Stimulated activated CD4-positive, alpha-beta T cell treated with anti-CD3 and anti-CD28 coated beads, Interleukin-12 subunit alpha, Interleukin-12 subunit beta, amount 100 ng/mL, for 24 hours (primary cell): ENCODE measurements at regions not wholly inside any gene's neighbourhood (a gene's known extent, or its start where the extent isn't known, plus 50 kb on each side); places are given as distances from the start of the nearest gene placed in this dataset.

Source experiments
- DNase-seq, 2 experiments: peaks; one replicate each; pipeline ENCODE4 v3.0.0-alpha.2; 2020; ENCODE audit warnings: low read depth in 2 of 2

DNA sequence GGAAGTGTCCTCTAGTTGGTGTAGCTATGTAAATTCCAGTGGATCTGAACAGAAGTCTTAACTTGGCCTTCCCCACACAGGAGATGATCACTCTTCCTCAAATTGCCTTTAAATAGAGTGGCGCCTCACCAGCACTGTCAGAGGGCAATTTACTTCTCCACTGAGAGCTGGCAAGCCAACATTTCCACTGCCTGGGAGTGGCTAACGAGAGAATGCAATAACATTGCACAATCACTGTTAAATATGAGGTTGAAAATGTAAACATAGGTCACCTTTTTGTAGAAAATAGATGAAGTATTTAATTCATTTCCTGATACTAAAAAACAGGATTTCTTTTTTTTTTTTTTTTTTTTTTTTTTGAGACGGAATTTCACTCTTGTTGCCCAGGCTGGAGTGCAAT is 55.4 kb upstream of the UBL3 start:
- no peak for DNase-seq

DNA sequence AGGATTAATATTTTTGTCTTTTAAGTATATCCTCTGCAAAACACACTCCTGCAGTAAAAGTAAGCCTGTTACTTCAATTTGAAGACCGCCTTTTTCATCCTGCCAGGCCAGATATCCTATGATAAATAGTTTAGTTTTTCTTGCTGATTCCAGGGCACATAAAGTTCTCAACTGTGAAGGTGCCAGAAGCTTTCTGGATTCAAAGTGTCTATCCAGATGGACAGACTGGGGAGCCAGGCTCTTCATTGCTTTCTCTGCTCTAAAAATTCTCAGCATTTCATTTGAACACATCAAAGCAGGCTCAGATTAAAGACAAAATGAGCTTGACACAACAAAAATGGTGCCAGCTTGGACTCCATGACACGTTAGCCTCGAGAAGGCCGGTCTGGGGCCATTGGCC is 53.6 kb upstream of the UBL3 start:
- no peak for DNase-seq

DNA sequence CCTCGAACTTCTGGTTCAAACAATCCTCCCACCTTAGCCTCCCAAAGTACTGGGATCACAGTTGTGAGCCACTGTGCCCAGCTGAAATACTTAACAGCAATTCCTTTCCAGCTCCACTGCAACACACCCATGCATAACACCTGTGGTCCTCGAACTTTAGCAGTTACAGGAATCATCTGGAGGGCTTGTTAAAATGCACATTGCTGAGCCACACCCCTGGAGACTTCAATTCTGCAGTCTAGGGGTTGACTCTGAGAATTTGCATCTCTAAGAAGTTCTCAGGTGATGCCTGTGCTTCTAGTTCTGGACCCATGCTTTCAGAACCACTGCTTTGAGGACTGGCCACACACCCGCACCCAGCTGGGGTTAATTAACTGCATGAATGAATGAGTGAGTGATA is 53.1 kb upstream of the UBL3 start:
- no peak for DNase-seq

DNA sequence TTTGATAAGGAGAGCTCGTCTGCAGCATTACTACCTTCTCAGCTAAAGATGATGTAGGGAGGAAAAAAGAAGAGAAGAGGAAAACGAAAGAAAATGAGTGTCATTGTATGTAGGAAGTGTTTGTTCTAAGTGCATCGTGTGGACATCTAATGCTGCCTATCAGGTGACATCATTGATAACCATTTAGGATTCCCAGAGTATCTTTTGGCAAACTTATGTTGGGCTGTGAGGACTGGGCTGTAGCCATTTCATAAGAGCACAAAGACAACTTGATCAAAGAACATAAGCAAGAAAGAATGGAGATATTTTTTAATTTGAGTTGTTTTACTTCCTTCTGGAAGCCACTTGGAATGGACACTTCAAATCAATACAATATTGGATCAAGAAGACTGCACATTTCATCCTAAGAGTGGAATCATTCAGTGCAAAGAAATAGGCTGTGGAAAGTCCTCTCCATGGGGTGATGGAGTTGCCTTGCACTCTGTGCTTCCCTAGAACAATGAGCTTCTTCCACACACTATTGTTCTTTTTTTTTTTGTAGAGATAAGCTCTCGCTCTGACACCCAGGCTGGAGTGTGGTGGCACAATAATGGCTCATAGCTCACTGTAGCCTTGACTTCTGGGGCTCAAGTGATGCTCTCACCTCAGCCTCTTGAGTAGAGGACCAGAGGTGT is 52.4 kb upstream of the UBL3 start:
- DNase-seq = no peak

DNA sequence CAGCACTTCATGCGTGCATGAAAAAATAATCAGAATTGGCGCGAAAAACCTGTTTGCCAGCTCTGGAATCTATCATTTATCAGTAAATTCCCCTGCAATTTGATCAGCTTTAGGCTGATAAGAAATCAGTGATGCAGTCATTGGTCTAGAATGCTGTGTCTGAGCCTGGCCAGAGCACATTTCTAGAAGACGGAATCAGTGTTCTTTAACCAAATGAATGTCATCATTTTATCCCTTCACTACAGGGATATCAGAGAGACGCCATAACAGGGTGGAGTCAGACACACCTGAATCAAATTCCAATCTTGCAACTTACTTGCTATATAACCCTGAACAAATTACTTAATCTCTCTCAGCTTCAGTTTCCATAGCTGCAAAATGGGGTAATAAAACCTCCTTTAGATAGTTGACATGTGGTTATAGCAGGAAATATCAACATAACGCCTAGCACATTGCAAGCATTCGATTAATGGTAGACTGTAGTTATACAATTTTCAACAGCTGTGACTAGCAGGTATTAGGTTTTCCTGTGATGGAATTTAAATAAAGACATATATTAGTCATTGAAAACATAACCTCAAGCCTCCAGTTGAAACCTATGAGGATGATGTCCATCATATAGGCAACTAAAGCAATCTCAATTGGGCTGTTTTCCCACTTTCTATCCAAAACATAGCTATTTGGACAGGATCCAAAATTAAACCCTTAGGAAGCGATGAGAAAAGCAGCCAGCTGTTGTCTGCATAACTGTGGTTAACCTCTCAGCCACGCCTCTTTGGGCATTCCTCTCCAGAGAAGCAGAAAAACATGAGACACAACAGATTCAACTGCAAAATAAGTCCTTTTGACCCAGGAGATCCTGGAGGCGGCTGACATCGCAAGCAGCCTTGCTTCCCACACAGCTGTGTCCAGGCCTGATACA is 51.6 kb upstream of the UBL3 start:
- no peak for DNase-seq
